ENCODE measurements at regions not wholly inside any gene's neighbourhood (a gene's known extent, or its start where the extent isn't known, plus 50 kb on each side); places are given as distances from the start of the nearest gene placed in this dataset.

DNA sequence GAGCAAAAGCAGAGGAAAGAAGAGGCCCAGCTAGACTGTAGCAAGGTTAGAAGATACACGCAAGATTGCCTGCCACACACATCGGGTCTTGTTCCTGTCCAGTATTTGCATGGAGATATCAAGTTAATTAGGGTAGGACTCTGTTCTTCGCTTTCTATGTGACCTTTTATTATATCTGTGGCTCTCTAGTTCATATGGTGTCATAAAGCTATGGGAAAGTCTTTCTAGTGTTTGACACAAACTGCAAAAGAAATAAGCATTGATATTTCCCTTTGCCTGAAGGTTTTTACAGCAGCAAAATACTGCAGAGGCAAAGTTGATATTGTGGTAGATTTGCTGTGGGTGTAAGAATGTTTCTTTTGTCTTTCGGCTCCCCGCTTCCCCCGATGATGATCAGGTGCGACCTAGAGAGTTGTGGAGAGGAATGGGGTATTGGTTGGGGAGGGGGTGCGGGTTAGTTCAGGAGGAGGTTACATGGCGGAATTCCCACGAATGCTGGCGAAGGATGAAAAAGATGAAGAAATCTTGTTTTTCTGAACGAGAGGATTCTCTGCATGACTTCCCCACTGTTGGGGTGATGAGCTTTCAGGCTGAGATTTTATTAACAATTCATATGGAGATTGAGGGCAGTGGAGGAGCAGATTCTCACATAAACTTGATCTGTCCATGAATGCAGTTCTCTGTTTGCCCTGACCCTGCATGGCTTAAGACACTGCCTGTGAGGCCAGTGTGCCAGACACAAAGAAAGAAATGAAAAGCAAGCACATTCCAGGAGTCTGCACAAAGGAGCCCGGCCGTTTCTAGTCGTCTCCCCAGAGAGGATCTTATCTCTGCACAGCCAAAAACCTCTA, 550.2 kb downstream of the USP25 start:
- ChIA-PET POLR2A (no interaction called here), CTCF (no interaction called here)

DNA sequence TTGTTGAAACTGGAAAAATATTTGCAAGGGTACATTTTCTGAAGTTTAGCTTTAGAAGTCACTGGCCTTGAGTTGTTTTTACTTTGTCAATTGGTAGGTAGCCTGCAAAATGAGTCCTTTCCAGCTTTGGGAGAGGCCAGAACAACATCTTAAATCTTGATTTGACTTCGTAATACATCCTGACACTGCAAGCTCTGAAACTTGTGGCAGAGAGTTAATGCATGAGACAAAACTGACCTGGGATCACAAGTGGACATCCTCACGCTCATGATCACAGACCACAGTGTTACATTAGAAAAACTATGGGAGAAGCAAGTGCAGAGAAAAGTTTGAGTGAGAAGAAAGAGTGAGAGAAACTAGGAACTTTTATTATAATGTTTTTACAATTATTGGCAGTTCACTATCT, 550.9 kb downstream of the USP25 start:
- ChIA-PET POLR2A (no interaction called here), CTCF (no interaction called here)

DNA sequence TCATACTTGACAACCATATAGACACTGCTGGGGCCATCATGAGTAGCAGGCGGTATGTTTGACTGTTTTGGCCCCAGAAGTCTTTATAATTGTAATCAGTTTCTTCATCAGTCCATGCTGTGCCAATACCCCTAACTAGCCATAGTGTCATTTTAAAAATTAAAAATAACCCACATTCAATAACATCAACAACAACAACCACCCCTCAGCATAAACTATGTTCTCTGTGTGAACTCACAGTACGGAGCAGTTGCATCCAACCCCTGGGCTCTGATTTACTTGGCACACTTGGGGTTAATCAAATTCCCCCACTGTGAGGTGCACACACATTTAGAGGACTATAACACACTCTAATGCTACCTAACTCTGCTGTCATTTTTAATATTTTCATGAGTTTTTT, 553.7 kb downstream of the USP25 start:
- ChIA-PET POLR2A (no interaction called here), CTCF (no interaction called here)

DNA sequence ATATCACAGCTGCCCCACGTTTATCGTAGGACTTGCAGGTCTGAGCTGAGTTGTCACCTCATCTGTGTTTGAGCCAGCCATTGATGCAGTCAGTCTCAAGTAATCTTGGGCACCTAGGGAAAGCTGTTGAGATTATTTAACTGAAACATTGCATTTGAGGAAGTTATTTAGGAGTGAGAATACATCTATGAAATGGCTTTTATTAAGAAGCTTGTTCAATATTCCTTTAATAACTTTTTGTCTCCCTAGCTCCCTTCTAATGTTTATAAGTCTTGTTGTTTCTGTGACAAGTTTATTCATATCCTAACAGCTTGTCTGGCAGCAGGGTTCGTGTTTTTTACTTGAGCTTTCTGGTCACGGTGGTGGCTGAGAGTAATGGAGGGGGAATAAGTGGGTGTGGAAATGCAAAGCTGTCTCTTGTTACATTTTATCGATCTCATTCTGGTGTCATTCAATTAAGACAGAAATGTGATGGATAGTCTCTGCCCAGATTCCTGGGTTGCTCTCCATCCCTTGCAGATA, 555.9 kb downstream of the USP25 start:
- CTCF ChIA-PET, result no interaction called here
- POLR2A ChIA-PET, result no interaction called here

GRCh38 chr21:16287046-16287445, 557.3 kb downstream of the USP25 start:
- POLR2A ChIA-PET, result no interaction called here
- CTCF ChIA-PET, result no interaction called here

- CTCF ChIA-PET, result no interaction called here
Observed at GRCh38 chr21:16291296-16291695, 561.5 kb downstream of the USP25 start.

GRCh38 chr21:16294128-16294527, 564.3 kb downstream of the USP25 start:
- POLR2A ChIA-PET, result no interaction called here
- CTCF ChIA-PET, result no interaction called here

More at GRCh38 chr21:16291296-16291695, 561.5 kb downstream of the USP25 start:
- POLR2A ChIA-PET, result no interaction called here

DNA sequence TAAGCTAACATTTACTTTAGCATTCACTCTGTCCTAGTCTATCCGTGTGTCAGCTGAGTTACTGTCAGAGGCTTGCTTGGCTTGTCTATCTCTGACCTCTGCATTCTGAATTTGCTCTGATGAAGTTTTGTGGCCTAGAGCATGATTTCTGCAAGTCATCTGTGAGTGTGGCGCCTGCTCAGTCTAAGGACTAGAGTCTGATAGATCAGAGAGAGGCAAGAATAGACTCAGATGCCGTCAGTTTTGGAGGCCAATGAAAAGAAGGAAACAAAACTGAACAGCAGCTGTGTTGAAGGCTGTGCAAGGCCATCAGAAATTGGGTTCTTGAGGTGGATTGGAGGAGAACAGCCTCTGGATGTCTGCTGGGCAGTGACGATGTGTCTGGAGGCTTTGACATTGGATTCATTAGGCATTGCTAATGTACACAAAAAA, 573.1 kb downstream of the USP25 start:
- CTCF ChIA-PET, result no interaction called here
- POLR2A ChIA-PET, result no interaction called here

- POLR2A ChIA-PET, result no interaction called here
- CTCF ChIA-PET, result no interaction called here
Observed at GRCh38 chr21:16304174-16305095, 574.7 kb downstream of the USP25 start.

- POLR2A ChIA-PET, result no interaction called here
- CTCF ChIA-PET, result no interaction called here
Observed at GRCh38 chr21:16305686-16306085, 575.9 kb downstream of the USP25 start.

GRCh38 chr21:16307256-16307655, 577.5 kb downstream of the USP25 start:
- CTCF ChIA-PET, result no interaction called here
- POLR2A ChIA-PET, result no interaction called here

GRCh38 chr21:16308269-16308668, 578.5 kb downstream of the USP25 start:
- ChIA-PET POLR2A (no interaction called here), CTCF (interaction anchor here (0.9 kb wide), 1 partner anchor 148 kb away, joined by 4 read pairs; no protein-coding TSS in a partner anchor)

GRCh38 chr21:16309250-16309971, 579.6 kb downstream of the USP25 start:
- ChIA-PET POLR2A (no interaction called here), CTCF (no interaction called here)

DNA sequence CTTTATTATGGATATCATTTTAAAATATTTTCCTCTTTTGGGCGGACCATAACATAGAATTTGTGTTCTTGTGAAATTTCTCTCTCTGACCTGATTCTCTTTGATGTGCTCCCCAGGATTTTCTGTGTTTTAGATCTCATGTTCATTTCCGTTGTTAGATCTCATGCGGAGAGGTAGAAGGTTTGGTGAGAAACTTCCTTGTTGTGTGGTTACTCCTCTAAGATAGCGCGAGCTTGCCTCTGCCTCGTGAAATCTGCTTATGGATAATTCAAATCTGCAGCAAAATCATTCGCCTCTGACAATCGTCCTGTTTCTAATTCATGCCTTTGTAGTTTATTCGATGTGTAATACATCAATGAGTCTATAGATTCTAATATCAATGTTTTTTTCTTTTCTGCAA, 580.4 kb downstream of the USP25 start:
- CTCF ChIA-PET, result no interaction called here
- POLR2A ChIA-PET, result no interaction called here

GRCh38 chr21:16311229-16311628, 581.4 kb downstream of the USP25 start:
- POLR2A ChIA-PET, result no interaction called here
- CTCF ChIA-PET, result no interaction called here

- CTCF ChIA-PET, result interaction anchor here (0.6 kb wide), 1 partner anchor 1142 kb away, joined by 3 read pairs; no protein-coding TSS in a partner anchor
Observed at GRCh38 chr21:16312321-16312720, 582.5 kb downstream of the USP25 start.

DNA sequence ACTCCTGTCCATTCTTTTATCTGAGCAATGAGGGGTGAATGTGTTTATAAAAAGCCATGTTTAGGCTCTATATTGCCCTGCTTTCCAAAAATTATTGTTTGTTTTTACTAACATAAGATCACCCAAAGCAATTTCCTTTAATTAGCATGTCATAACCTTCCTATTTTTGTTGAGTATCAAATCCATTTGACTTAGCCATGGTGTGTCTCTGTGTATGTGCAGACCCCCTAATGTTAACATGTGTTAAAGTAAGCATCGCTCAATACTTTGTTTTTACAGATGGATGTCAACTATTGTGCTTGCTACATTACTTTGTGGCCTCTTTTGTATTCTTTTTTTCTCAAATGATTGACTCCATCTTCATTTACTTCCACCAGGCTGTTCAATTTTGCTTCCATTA, 585.4 kb downstream of the USP25 start:
- CTCF ChIA-PET, result no interaction called here
- POLR2A ChIA-PET, result no interaction called here

More at GRCh38 chr21:16312321-16312720, 582.5 kb downstream of the USP25 start:
- POLR2A ChIA-PET, result no interaction called here

GRCh38 chr21:16318651-16319300, 589.0 kb downstream of the USP25 start:
- ChIA-PET CTCF (no interaction called here), POLR2A (no interaction called here)

GRCh38 chr21:16320110-16320509, 590.3 kb downstream of the USP25 start:
- ChIA-PET POLR2A (no interaction called here), CTCF (no interaction called here)

DNA sequence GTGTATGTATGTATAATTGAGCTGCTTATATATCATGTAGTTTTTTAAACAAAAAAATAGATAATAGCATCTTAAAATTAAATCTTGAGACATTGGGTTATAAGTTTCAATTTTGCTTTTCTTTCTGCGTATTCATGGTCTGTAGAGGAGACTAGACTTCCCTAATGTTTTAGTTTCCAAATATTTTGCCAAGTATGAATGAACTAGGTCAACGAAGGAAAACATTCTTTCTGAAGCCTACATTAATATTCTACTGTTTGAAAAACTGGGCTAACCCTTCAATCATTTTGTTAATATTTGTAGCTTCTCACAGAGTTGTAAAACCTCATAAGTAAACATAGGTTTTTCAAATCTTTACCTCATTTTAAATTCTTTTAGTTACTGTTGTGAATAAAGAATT, 592.7 kb downstream of the USP25 start:
- CTCF ChIA-PET, result no interaction called here
- POLR2A ChIA-PET, result no interaction called here

All from activated CD8-positive, alpha-beta memory T cell treated with anti-CD3 and anti-CD28 coated beads for 36 hours (primary cell).